ENCODE measurements at regions not wholly inside any gene's neighbourhood (a gene's known extent, or its start where the extent isn't known, plus 50 kb on each side); places are given as distances from the start of the nearest gene placed in this dataset.
"Not testable (repeated sequence)": the region's sequence is repeated elsewhere in the genome, so short reads cannot be mapped to it uniquely, and the experiment has no call there.

GRCh38 chr18:60319129-60319528 lies 53.4 kb downstream of the MC4R start:
- DNase-seq, result no peak

- DNase-seq, result no peak
Measured at GRCh38 chr18:60311676-60312360, 60.8 kb downstream of the MC4R start.

GRCh38 chr18:60295674-60296073 lies 76.9 kb downstream of the MC4R start:
- no peak for DNase-seq

- DNase-seq, result no peak
Measured at GRCh38 chr18:60292186-60292585, 80.4 kb downstream of the MC4R start.

DNA sequence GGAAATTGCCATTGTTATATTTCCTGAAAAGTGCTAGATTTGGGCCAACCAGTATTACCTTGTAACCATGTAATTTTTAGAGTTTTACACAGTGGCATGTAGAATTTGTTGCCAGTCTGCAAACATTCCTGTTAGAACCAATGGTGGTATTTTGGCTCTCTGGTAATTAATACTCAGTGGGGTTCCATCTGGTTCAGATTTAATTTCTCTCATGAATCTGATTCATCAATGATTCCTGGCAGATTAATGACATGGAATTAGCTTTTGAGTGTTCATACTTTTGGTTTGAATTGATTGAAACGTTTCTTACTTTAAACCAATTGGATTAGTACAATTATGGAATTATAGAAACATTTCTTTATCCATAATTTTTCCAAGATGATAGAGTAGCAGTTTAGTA lies 93.2 kb downstream of the MC4R start:
- no peak for DNase-seq

DNA sequence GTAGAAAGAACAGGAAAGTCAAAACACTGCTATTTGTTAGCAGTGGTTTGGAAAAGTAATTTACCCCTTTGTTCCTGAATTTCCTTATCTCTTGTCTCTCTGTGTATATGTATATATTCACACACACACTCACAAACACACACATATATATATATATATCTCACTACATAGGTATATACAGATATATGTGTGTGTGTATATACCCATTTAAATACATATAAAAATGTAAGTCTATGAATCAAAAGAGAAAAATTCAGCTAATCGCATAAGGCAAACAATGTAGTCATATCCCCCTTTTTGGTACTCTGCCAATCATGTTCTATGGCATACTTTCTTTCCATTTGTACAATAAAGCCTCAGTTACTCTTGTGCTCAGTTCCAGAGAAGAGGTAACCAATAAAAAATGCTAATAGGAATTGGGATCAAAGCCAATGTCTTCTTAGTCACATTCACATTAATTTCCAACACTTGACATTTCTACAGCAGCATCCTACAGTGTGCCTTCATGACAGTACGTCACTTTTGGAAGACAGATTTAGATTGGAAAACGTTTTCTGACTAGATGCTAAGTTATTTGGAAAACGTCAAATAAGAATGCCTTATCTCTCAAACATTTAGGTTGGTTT lies 94.6 kb downstream of the MC4R start:
- DNase-seq, result no peak

- DNase-seq, result no peak
Measured at GRCh38 chr18:60267391-60268058, 105.0 kb downstream of the MC4R start.

- DNase-seq, result no peak
Measured at GRCh38 chr18:60266558-60266957, 106.0 kb downstream of the MC4R start.

GRCh38 chr18:60259052-60259681 lies 113.4 kb downstream of the MC4R start:
- DNase-seq, result no peak

DNA sequence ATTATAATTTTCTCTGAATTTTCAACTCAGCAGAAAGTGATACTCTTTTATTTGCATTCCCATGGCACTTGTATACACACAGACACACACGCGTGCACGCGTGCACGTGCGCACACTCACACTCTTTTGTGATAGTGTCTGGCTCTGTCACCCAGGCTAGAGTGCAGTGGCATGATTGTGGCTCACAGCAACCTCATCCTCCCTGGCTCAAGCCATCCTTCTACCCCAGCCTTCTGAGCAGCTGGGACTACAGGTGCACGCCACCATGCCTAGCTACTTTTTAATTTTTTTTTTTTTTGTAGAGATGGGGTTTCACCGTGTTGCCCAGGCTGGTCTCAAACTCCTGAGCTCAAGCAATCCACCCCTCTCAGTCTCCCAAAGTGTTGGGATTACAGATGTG lies 123.2 kb downstream of the MC4R start:
- DNase-seq, result no peak

GRCh38 chr18:60248336-60249330 lies 123.9 kb downstream of the MC4R start:
- DNase-seq, result no peak

GRCh38 chr18:60247103-60247502 lies 125.5 kb downstream of the MC4R start:
- no peak for DNase-seq

- no peak for DNase-seq
Measured at GRCh38 chr18:60246606-60247005, 126.0 kb downstream of the MC4R start.

DNA sequence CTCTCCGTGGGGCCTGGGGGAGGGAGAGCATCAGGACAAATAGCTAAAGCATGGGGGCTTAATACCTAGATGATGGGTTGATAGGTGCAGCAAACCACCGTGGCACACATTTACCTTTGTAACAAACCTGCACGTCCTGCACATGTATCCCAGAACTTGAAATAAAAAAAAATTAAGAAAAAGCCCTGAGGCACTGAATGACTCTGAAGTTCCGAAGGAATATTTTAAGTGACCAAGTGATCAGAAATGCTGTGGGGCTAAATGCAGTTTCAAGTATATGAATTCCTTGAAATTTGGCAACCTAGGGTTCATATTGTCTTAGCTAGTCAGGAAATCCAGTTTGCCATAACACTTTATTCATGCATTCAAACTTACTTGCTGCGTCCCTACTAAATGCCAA lies 127.5 kb downstream of the MC4R start:
- no peak for DNase-seq

GRCh38 chr18:60239024-60239710 lies 133.4 kb downstream of the MC4R start:
- DNase-seq, result not testable (repeated sequence)

- no peak for DNase-seq
Measured at GRCh38 chr18:60235164-60235563, 137.4 kb downstream of the MC4R start.

- no peak for DNase-seq
Measured at GRCh38 chr18:60232541-60232940, 140.0 kb downstream of the MC4R start.

- no peak for DNase-seq
Measured at GRCh38 chr18:60228609-60229595, 143.7 kb downstream of the MC4R start.

DNA sequence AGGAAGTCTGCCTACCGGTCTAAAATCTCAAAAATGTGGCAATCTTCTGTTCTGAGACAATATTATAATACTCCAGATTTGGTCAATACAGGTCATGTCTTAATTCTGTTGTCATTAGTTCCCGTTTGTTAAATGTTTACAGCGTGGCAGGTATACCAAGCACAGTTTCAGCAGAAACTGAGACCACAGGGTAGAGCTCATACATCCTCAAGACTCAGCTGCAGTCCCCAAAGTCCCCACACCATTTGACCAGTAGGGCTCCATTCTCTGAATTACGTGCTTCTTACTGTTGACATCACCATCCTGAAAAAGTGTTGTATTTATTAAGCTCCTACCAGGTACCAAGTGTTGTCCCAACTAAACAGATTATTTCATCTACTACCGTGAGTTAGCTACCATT lies 157.1 kb downstream of the MC4R start:
- DNase-seq, result no peak

GRCh38 chr18:60209042-60209441 lies 163.5 kb downstream of the MC4R start:
- DNase-seq, result no peak

DNA sequence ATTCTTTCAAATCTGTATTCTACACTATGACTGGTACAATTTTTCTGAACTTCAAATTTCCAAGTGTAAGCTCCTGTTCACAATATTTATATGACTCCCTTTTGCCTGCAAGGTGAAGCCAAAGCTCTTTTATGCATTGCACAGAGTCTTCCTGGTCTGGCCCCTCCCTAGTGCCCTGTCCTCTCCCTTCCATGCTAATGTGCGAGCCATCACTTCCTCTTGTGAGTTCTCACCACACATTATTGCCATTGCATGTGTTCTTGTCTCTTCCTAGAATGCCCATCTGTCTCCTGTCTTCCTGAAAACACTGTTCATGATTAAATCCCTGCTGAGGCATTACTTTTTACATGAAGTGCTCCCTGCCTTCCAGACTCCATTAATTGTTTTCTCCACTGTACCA lies 169.9 kb downstream of the MC4R start:
- no peak for DNase-seq

Data from activated gamma-delta T cell (primary cell).